GM21381 (cell line): ENCODE measurements at regions not wholly inside any gene's neighbourhood (a gene's known extent, or its start where the extent isn't known, plus 50 kb on each side); places are given as distances from the start of the nearest gene placed in this dataset.

Experiments used
- ATAC-seq: cut with Tn5 transposase; IDR thresholded peaks from one replicate; pipeline ENCODE4 v1.9.1; 2021; ENCODE audit warnings: mild to moderate bottlenecking, moderate library complexity; ENCODE audit not compliant: unreplicated experiment

DNA sequence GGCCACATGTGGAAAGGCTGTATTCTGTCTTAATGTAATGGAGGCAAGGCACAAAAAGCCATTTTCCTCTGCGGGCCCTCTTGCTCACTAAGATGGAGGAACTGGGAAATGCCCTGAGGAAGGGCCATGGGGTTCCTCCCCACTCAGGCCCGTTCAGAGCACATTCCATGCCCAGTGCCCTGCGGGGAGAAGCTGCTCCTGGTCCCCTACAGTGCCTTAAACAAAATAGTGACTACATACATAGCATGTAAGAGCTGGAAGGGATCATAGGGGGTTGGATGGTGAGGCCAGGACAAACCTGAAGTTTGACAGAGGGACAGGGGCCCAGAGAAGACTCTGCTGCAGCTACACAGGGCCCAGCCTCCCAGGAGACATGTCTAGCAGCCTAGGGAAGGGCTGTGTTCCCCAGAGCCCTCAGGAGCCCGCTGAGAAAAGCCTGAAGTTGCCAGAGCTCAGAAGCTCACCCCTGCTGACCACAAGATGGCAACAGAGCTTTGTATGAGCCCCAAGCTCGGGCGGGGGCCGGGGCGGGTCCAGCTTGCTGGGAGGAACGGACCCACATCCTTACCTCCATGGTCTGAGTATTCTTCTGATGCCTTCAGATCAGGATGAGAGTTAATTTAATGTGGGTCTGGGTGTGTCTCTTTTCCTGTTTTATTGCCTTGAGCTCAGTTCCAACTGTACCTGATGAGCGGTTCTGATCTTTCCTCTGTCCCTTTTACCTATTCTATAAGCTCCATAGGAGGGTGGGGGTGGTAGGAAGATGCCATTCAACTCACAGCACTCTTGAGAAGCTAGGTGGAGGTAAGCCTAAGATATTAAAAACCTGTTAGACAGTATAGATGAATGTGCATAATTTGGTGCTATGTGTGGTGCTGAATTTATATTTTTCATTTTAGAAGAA is 242.9 kb downstream of the CDC5L start:
- no peak for ATAC-seq

DNA sequence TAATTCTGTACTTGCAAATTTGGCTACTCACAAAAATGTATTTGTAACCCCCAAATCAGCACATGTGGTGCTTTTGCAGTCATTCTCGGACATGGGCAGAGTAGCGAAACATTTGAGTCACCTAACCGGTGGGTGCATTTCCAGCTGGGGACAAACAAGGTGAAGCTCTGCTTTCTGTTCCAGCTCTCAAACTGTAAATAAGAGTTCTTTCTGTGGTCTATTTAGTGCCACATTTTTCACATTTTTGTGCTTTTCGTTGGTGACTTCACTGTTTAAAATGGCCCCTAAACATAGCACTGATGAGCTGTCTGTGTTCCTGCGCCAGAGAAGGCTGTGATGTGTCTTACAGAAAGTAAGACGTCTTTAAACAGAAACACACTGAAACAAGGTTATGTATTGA is 244.5 kb downstream of the CDC5L start:
- no peak for ATAC-seq

DNA sequence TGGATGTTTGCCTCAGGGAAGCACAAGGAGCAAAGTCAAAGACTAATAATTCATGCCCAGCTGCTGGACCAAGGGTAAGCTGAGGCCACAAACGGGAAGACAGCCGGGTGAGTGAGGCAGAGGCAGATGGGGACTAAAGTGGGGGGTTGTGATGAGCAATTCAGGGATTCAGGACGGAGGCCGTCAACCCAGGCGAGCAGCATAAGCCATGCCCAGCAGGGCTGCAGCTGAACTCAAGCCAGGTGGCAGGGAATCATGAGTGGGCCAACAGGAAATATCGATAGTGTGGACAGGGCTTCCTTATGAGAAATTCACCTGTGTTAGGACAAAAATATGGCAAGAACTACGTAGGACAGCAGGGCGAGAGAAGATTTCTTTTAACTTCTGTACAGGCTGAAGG is 246.8 kb downstream of the CDC5L start:
- no peak for ATAC-seq

DNA sequence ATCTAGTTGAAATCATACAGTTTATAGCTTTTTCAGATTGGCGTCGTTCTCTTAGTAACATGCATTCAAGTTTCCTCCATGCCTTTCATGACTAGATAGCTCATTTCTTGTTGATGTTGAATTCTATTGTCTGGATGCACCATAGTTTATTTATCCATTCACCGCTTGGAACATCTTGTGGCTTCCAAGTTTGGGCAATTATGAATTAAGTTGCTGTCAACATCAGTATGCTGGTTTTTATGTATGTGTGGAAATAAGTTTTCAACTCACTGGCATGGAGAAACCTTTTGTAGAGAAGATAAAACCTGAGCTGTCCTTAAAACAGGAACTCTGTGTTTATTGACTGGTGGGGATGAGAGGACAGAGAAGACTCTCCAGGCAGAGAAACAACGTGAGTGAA is 248.0 kb downstream of the CDC5L start:
- ATAC-seq, result no peak

DNA sequence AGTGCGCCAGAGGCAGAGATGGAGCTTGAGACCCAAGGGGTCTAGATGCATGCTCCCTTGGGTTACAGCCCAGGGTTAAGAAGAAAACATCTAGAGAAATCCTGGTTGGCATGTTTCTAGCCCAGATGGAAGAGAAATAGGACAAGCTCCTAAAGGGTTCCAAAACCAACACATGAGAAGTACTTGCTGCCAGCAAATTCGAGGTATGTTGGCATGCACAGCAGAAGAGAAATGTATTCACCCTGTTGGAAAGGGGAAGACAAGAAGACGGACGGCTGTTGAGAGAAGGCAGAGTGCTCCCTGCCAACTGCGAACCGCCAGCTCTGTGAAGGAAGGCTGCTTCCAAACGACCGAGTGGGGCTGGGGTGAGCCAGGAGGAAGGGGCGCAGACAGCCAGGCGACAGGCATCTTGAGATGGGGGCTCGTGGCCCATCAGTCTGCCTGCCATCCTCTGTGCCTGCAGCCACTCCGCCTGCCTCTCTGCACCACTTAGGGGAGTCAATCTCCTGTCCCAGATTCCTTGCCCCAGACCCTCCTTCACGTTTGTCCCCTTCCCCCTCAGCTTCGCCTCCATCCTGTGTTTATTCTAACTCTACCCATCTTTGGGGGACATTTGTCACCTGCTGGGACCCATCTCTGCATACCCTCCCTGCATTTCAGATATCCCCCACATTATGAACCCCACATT is 249.2 kb downstream of the CDC5L start:
- ATAC-seq, result no peak

DNA sequence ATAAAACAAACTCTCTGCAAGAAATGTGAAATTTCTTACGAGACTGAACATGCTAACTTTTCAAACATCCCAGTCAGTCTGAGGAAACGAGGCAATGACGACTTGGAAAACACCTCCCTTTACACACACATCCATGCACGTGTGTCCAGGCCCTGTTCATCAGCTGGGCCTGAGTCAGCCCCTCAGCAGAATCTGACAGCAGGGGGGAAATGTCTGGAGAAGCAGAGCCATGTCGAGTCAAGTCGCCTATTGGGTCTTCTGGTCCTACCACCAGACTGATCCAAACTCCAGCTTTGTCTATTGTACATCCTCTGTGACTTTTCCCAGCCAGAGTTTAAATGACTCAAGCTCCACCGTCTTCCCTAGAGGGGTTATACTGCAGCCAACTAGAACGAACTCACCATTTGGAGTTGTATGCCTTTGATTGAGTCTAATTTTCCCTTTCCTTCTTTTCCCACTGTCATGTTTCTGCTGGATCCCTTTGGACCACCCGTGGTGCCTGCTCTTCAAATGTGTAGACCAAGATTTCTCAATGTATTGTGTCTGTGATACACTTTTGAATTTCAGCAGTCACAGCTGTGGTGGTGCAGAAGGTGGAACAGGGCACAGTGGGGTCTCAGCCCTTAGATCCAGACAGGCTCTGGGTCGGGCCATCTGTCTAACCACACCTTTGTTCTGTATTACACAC is 254.0 kb downstream of the CDC5L start:
- ATAC-seq, result no peak

DNA sequence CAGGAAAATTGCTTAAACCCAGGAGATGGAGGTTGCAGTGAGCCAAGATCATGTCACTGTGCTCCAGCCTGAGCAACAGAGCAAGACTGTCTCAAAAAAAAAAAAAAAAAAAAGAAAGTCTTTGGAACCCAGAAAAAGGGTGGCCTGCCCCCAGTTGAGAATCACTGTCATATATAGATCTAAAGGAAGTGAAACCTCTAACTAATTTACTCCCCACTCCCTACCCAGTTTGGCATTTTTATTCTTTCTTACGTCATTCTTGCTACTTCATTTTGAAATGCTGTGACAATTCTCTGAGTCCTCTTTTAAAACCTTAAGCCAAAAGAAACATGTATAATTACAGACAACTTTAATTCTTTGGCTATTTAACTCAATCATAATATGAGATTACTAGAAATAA is 254.8 kb downstream of the CDC5L start:
- ATAC-seq, result no peak

DNA sequence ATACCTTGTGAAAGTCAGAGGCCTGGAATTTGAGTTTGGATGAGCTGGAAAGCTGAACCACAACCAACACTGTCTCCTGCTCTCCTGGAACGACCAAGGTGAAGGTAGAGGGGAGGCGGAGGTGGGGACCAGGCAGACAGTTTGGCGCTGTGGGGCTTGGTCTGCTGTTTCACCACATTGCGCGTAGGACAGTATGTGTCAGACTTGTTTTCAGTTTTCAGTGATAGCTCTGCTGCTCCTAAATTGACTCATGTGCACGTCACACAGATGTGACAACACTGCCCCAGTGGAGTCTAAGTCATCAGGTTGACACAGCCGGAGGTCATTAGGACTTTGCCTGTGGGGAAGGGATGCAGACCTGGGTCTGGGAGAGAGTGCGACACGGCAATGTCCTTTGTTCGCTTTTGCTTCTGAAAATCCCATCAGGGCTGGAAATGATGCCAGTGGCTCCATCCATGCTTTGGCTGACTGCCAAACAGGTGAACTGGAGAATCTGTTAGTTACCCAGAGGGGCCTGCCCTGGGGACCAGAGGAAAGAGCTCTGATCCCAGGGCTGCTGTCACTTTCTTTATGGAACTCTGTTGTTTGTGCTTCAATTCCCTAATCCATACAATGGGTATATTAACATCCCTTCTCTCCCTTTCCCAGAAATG is 255.5 kb downstream of the CDC5L start:
- no peak for ATAC-seq

DNA sequence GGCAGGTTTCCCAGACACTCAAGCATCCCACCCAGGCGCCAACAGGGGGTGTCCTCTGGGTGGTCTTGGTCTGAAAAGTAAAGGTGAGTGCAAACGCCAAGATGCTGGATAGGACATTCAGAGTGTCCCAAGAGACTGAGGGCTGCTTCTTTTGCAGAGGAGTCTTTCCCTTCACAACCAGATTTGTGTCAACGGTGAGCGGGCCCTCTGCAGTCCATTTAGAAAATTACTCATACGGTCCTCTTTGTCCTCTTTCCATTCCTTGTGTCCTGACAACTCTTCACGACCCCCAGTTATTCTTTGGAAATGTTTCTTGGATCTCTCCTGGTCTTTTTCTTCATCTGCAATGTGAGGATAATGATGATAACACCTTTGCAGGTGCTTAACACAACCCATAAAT is 257.8 kb downstream of the CDC5L start:
- no peak for ATAC-seq

DNA sequence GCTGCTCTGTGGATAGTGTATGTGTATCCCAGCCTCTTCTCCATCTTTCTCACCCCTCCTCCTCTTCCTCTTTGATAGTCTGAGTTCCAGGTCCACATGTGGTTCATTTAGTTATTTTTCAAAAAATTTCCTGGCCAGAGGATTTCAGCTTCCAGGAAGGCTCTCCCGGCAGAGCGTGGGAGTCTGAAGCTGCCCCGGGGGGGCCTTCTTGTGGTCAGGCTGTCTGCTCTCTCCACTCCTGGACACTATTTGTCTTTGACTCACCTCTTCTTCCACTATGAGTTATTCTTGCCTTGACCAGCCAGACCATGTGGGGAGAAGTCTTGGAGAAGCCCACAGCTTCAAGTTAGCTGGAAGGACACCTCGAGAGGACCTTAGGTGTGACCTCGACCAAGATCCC is 258.8 kb downstream of the CDC5L start:
- ATAC-seq, result no peak

DNA sequence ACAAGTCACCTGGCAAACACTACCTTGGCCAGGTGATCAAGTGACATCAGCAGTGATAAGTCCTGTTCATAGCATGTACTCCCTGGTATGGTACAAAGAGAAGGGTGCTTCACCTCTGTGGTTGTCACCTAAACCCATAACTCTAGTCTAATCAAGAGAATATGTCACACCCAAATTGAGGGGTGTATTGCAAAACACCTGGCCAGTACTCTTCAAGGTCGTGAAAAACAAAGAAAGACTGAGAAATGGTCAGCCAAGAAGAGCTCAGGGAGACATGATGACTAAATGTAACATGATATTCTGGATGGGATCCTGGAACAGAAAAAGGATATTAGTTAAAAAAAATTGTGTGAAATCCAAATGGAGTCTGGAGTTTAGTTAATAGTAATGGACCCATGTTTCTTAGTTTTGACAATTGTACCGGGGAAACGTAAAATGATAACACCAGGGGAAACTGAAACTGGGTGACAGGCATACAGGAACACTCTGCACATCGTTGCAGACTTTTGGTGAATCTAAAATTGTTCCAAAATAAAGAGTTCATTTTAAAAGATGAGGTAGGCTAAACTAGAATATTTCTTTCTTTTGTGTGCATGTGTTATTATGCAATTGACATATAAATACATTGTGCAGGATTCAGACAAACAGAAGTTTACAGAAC is 262.0 kb downstream of the CDC5L start:
- ATAC-seq, result no peak

DNA sequence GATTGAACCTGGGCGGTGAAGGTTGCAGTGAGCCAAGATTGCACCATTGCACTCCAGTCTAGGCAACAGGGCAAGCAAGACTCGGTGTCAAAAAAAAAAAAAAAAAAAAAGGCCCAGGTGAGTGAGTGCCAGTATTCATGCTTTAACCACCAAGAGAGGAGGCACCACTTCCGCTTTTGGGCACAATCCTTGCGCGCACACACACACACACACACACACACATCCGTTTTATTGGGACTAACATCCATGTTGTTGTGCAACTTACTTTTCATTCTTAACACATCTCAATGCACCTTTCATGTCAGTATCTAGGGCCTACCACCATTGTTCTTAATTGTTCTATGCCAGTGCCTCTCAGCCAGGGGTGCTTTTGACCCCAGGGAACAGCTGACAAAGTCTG is 263.0 kb downstream of the CDC5L start:
- no peak for ATAC-seq

DNA sequence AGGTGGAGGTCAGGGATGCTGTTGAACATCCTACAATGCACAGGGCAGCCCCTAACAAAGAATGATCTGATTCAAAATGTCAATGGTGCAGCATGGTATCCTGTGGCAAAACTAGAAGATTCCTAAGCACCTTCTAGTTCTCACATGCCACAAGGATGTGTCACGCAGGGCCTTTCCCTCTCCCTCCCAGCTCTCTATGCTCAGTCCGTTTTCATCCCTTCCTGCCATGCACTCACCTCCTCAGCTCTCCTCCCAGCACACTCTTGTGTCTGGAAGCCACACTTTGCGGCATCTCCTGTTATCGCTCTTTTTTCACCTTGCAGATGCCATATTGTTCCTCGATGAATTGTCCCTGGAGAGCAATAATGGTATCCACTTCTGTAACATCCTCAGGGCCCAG is 263.4 kb downstream of the CDC5L start:
- ATAC-seq, result no peak

DNA sequence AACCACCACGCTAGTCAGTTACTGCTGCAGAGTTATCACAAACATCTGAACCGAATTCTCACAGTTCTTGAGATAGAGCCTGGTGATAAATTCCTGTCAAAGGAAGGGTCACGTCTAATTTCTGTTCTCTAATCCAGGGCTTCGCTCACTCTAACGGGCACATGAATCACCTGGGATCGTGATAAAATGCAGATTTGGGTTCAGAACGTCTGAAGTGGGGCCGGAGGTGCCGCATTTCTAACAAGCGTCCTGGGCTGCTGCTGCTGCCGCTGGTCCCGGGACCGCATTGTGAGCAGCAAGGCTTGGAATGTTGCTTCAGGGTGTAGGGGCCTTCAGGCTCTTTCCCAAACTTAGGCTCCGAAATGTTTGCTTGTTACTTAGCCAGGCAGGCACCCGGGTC is 264.1 kb downstream of the CDC5L start:
- ATAC-seq, result no peak

DNA sequence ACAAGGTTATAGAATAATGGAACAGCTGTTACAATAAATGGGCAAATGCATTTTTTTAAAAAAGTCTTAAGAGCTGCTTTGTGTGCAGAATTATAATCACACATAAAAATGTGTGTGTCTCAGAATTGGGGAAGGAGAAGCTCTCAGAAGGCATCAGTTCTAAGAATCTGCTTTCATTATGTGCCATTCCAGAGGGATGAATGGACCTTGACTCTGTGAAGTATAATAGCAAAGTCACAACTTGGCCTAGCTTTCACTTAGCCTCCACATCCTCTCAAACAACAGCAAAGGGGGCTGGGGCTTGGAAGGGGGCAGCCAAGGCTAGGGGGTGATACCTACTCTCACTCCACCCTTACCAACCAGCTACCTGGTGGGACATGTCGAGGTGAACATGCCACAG is 265.0 kb downstream of the CDC5L start:
- ATAC-seq, result no peak

DNA sequence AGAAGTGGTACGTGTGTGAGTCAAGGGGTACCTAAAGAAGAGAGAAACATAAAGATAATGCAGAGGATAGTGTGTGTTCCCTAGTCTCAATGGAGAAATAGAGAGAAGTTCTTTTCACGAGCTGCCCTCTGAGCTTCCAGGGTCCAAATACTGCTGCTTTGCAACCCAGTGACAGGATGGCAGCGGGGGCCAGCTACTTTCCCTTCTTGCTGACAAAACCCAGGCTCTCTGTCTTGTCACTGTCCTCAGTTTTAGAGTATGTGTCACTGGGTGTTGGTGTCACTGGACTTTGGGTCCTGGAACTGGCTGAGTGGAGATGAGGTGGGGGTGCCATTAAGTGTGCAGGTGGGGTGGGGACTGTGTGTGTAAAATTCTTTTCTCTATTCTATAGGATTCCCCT is 265.6 kb downstream of the CDC5L start:
- no peak for ATAC-seq

DNA sequence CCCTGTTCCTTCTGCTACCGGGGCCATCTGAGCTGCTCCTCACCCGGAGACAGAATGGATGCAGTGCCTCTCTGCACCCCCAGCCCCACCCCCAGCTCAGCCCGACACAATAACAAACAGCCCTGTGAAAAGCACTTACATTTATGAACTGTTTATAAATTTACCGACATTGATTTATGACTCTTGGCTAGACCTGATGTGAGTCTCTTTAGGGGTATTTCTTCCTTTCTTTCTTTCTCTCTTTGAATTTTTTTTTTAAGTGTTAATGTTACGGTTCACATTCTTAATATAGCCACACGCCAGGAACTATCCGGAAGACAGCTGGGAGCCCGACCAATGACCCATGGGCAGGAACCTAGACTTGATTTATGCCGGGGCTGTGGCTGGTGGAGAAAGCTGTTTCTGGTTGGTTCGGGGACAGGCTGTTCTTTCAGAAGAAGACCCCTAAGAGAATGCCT is 266.3 kb downstream of the CDC5L start:
- ATAC-seq, result no peak

DNA sequence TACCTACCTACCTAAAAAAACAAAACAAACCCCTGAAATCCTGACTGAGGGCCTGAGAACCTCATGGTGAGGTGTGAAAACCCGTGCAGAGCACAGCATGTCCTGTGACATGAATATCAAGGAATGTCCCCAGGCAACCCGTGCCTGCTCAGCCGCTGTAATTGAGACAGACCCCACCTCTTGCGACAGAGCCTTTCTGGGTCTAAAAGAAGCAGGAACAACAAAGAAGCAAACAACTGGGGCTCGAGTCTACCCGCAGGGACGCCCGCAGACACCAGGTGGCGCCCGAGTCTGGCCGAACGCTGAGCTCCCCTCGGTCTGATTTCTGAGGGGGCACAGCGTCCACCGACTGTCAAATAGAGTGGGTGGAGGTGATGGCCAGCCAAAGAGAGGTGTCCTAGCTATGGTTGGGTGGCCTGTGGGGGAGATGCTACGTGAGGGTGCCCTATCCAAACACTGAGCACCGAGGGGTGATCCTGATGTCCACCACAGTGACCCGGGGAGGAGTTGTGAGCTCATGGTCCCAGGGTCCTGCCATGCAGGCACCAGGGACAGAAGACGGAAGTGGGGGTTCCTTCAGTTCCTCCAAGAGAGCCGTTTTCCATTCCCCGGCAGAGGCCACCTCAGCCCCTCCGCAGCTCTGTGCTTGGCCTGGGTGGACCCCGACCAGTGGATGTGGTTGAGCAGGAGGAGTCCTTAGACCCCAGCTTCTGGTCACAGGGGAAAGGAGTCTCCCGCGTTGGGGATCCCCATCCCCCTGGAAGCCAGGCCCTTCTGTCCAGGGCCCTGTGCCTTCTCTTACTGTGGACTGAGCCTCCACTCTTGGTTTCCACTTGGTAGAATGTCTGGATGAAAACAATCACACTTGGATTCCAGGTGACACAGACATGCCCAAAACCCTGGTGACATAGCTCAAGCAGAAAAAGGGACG is 268.2 kb downstream of the CDC5L start:
- ATAC-seq, result peak; percentile 65

DNA sequence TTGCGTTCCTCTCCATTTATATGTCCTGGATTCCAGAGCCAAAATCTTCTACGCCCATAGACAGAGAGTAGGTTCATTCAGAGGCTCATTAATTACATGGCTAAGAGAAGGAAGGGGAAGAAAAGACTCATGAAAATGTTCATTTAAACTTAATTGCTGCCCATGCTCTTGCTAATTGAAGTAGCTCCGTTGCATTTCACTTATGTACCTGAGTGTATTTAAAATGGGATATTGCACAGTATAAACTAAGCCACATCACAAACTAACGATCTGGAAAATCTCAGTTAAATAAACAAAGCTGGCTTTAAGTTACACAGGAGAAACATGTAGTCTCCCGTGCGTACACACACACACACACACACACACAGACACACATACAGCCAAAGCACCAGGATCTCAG is 269.2 kb downstream of the CDC5L start:
- no peak for ATAC-seq
